HG03432 (cell line): ENCODE measurements at regions not wholly inside any gene's neighbourhood (a gene's known extent, or its start where the extent isn't known, plus 50 kb on each side); places are given as distances from the start of the nearest gene placed in this dataset.

Experiments
- ATAC-seq: cut with Tn5 transposase; IDR thresholded peaks from one replicate; pipeline ENCODE4 v1.9.1; 2021; ENCODE audit warnings: mild to moderate bottlenecking, moderate library complexity; ENCODE audit not compliant: unreplicated experiment

DNA sequence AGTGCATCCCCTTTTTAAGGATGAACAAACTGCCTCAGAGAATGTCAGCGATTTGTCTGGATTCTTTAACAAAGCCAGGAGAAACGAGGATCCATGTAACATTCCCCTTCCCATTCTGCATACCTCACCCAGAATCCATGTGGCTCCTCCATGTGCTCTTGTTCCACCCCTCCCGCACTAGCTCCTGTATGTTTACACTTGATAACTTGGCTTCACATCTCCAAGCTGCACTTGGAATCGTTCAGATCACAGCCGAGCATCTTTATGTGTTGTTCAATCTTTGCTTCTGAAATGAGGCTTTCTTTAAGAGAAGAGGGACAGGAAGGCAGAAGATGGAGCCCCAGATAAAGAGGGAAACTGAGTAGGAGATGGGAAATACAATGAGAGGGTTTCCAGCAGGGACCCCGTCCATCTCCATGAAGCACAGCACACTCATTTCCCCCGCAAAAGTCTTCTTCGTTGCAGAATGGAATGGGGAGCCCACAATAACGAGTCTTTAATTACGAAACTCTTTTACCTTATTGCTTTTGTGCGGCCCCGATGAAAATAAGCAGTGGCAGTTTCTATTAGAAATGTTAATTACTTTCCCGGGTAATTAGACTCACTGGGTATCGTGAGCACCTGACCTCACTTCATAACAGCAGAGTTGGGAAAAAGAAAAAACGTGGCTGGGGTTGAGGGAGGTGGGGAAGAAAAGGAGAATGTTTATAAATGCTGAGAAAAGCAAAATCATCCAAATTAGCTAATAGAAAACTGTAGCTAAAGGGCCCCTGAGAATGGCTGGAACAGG is 96.8 kb upstream of the ISX start:
- ATAC-seq: no peak

DNA sequence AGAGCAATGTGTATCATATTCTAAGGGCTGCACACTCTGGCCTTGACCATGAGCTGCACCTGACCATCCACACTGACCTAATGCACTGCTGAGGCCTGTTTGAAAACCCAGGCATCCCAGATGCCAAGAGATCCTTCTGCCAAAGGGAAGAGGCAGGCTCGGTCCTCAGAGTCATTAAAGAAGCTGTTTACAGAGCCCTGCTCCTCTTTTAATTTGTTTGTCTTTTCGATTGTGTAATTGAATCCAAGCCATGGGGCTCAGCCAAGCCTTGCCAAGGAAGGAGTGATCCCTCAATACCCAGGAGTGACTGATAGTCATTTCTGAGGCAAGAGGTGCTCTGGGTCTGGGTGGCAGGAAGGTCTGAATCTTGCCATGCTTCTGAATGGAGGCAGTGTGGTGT is 94.5 kb upstream of the ISX start:
- no peak for ATAC-seq

DNA sequence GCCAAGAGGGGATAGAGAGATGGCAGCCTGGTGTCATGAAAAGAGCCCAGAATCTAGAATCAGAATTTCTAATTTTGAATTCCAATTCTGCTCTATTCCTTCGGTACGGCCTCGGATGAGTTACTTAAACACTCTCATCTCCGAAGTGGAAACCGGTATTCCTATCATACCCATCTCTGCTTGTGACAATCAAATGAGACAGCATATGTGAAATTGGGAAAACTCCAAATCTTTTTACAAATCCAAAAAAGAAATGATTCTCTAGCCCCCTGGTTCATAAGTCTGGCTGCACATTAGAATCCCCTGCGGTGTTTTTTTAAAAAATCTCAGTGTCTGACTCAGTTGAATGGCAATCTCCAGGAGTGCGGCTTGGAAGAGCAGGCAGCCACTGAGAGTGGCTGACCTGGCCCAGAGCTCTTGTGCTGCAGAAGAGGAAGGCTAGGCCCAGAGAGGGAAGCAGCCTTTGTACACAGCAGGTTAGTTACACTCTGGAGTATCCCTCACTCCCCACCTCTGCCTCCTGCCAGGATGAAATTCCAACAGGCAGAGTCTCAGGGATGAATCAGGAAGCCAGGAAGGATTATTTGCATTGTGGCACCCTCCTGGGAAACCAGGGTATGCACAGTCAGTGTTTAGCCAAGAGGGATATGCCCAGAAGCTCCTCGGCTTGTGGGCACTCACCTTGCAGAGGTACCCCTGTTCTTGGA is 93.6 kb upstream of the ISX start:
- ATAC-seq: no peak

DNA sequence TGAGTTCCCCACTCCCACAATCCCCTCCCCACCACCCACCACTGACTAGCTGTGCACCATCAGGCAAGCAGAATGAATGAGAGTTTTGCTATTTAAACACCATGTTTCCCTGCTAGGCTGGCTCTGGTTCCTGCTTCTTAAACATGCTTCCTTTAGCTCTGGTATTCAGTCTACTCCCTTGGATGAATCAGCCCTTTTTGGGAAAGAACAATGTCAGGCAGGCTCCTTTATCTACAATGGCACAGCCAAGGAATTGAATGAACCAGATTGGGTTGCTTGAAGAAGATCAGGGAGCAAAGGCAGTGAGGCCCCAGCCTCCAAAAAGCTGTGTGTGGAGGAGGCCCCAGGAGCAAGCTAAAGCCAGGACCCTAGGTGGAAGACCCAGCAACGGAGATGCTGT is 92.9 kb upstream of the ISX start:
- ATAC-seq: no peak

DNA sequence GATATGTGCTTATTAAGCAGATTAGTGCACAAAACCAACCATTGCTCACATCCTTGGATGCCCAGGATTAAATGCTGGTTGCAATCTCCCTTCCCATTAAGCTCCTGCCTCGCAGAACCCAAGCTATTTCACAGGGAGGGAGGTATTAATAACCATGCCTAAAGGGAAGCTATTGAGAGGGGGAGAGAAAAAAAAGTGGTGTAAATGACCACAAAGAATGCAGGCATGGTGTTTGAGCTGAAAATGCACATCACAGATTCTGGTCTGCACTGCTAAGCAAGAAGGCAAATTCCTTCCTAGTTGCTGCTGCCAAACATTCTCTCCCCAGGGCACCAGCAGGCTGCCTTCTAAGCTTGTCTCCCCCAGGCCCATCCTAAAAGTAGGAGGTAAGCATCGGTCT is 92.0 kb upstream of the ISX start:
- no peak for ATAC-seq

- ATAC-seq: no peak
Observed at GRCh38 chr22:34975721-34976120, 90.2 kb upstream of the ISX start.

DNA sequence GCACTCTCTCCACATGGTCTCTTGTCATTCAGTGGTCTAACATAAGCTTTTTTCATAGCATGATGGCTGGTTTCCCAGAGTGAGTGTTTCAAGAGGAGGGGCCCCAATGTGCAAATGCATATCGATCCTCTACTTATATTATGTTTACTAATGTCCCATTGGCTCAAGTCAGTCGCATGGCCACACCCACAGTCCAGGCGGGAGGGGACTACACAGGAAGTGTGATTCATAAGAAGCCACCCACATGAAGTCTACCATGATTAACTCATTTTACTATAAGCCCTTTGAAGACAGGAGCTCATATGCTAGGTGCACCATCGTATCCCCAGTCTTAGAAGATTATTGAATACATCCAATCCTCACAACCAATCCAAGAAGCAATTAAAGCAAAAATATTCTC is 89.5 kb upstream of the ISX start:
- no peak for ATAC-seq

DNA sequence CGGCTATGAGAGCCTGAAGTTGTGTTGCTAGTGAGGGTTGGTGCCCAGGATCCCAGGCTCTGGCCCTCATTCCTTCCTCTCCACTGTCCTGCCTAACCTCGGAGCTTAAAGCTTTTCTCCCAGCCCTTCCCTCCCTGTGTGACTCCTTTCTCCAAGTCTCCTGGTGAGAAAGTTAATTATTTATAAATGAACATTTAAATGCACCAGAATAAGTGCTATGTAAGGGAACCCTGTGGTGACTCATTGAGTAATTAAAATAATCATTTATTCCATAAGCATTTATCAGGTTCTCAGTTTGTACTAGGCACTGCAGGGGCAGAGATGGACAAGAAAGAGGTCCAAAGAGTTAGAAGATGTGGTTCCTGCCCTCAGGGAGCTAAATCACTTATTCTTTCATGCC is 89.1 kb upstream of the ISX start:
- no peak for ATAC-seq

DNA sequence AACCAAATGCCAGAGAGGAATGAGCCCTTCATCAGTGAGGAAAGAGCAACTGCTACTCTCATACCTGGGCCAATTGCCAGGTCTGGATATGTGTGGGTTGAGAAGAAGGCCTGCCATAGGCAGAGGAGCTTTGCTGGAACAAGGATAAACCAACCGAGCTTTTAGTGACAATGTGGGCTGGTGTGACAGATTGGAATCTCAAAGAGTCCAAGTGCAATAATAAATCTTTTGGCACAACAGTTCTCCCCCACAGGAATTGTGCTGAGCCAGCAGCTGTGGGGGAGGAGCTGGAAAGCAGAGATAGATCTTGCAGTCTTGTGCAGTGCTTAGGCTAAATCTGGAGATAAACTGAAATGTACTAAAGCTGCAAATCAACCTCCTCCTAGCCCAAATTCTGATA is 79.4 kb upstream of the ISX start:
- no peak for ATAC-seq

- ATAC-seq: no peak
Observed at GRCh38 chr22:34992672-34993071, 73.3 kb upstream of the ISX start.

GRCh38 chr22:34993548-34993947 is 72.4 kb upstream of the ISX start:
- ATAC-seq: no peak

GRCh38 chr22:34997633-34998299 is 68.2 kb upstream of the ISX start:
- no peak for ATAC-seq

GRCh38 chr22:34998921-34999320 is 67.0 kb upstream of the ISX start:
- no peak for ATAC-seq

DNA sequence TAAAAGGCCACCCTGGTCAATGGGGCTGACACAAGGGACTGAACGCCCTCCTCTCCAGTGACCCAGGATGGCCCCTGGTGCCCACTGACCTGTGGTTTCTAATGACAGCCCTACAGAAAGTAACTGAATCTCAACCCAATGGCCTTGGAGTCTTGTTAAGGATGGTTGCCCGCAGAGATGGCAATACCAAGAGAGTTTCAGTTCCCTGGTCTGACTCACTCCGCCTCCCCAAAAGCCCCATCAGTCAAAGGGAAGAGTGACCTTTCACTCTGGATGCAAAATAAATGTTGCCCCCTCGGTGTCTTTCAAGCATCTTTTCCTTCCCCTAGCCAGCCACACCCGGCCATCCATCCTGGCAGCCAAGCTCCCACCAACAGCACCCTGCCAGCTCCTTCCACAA is 57.7 kb upstream of the ISX start:
- ATAC-seq: peak; percentile 69

- no peak for ATAC-seq
Observed at GRCh38 chr22:35010543-35010942, 55.4 kb upstream of the ISX start.

DNA sequence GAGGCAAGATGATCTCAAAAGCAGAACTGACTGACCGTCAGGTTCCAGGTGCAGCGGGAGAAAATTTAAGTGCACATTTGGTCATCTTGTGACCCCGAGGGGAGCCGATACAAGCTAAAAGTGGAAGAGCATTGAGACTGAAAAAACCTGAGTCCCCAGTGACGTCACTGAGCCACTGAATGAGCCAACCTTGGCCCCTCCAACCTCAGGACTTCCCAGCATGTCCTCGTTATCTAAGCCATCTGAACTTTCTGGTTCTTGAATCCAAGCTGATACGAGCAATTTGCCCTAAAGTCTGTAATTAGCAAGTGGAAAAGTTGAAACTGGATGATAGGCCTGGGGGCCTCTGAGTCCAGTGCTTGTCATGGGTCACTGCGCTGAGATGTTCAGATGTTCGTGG is 51.1 kb upstream of the ISX start:
- no peak for ATAC-seq
